WTC11 (cell line): ENCODE measurements at regions not wholly inside any gene's neighbourhood (a gene's known extent, or its start where the extent isn't known, plus 50 kb on each side); places are given as distances from the start of the nearest gene placed in this dataset.

Experiments used
- SP1 ChIP-seq: sonication (generic); formaldehyde crosslinking; conservative IDR thresholded peaks from 2 replicates; pipeline ENCODE4 v1.8.1; 2022; ENCODE audit warnings: missing genetic modification reagents
- ZNF263 ChIP-seq: sonication (generic); formaldehyde crosslinking; IDR thresholded peaks from 2 replicates; pipeline ENCODE4 v1.8.1; 2022; ENCODE audit warnings: low read depth, mild to moderate bottlenecking, moderate library complexity, missing genetic modification reagents

- no peak for TF ChIP-seq ZNF263 (CRISPR knock-in tag)
- no peak for TF ChIP-seq SP1 (CRISPR knock-in tag)
Observed at GRCh38 chr9:73816905-73817304, 665.2 kb downstream of the ANXA1 start.
